Upper lobe of right lung (tissue), 1 donor: ENCODE measurements at regions not wholly inside any gene's neighbourhood (a gene's known extent, or its start where the extent isn't known, plus 50 kb on each side); places are given as distances from the start of the nearest gene placed in this dataset.
A peak's percentile ranks its signal among the peaks of the same experiment; 100 is the strongest.
"Not testable (repeated sequence)": the region's sequence is repeated elsewhere in the genome, so short reads cannot be mapped to it uniquely, and the experiment has no call there.

ENCODE experiments used
- ATAC-seq: fragments of 200-7000 bp; cut with Tn5 transposase; one replicate; pipeline ENCODE4 v1.9.1; 2020; ENCODE audit warnings: mild to moderate bottlenecking, moderate library complexity
- DNase-seq: peaks from one replicate; pipeline ENCODE4 v3.0.0-alpha.2; 2020
- H3K27ac ChIP-seq: fragments of 200-600 bp; one replicate; pipeline ENCODE4 v1.8.0; 2022
- H3K27me3 ChIP-seq: fragments of 200-600 bp; one replicate; pipeline ENCODE4 v1.8.0; 2022; ENCODE audit warnings: mild to moderate bottlenecking
- H3K36me3 ChIP-seq: fragments of 200-600 bp; one replicate; pipeline ENCODE4 v1.8.0; 2022
- H3K4me1 ChIP-seq: fragments of 200-600 bp; one replicate; pipeline ENCODE4 v1.8.0; 2022
- H3K4me3 ChIP-seq: fragments of 200-600 bp; one replicate; pipeline ENCODE4 v1.8.0; 2022; ENCODE audit warnings: mild to moderate bottlenecking
- H3K9me3 ChIP-seq: fragments of 200-600 bp; one replicate; pipeline ENCODE4 v1.8.0; 2022
- intact Hi-C: fragments of 100-400 bp; cut with DNase I; formaldehyde crosslinking; loops from one replicate; pipeline ENCODE4 v1.11.0; 2022
- donor health status: DM: no; HTN: yes; CAD: no; lungs with severe emphysema.

- H3K4me3 ChIP-seq, intact Hi-C loops, H3K27ac ChIP-seq, H3K4me1 ChIP-seq, H3K27me3 ChIP-seq, H3K9me3 ChIP-seq, H3K36me3 ChIP-seq, DNase-seq, ATAC-seq: not testable (repeated sequence)
These were observed 1414.8 kb upstream of the PCDH10 start for GRCh38 chr4:131734321-131734720.

GRCh38 chr4:131734851-131735385 is 1414.2 kb upstream of the PCDH10 start:
- intact Hi-C loops, H3K36me3 ChIP-seq, H3K9me3 ChIP-seq, H3K4me1 ChIP-seq, ATAC-seq, H3K4me3 ChIP-seq, H3K27me3 ChIP-seq, H3K27ac ChIP-seq: not testable (repeated sequence)
- peak; percentile 79 for DNase-seq

GRCh38 chr4:131738991-131739390 is 1410.1 kb upstream of the PCDH10 start:
- H3K4me3 ChIP-seq, intact Hi-C loops, H3K27me3 ChIP-seq, H3K9me3 ChIP-seq, H3K36me3 ChIP-seq, H3K27ac ChIP-seq, ATAC-seq, DNase-seq, H3K4me1 ChIP-seq: not testable (repeated sequence)

GRCh38 chr4:131741836-131742235 is 1407.3 kb upstream of the PCDH10 start:
- intact Hi-C loops, H3K4me1 ChIP-seq, H3K27me3 ChIP-seq, ATAC-seq, H3K27ac ChIP-seq, H3K4me3 ChIP-seq, DNase-seq, H3K36me3 ChIP-seq, H3K9me3 ChIP-seq: not testable (repeated sequence)

DNA sequence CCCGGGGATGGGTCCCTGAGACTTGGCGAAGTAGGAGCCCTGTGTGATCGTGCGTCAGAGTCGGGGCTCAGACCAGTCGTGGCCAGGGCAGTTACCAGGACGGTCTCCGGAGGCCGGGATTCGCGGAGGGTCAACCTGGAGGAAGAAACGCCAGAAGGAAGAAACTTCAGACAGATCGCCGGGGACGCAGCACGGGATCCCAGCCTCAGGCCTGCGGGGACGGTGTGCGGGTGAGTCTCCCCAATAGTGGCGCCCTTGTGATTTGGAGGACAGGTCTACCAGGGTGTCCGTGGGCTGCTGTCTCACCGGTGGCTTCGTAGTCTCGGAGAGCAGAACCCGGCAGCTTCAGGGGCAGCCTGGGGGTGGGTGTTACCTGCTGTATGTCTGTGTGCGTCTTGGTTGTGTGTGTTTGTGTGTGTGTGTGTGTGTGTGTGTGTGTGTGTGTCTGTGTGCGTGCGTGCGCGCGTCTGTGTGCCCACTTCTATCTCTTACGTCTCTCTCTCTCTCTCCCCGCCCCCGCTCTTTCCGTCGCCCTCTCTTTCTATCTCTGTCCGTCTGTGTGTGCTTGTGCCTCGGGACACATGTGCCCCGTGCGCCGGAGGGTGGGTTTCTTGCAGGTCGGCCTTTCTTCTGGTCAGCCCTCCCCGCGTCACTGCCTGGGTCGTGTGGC is 1406.4 kb upstream of the PCDH10 start:
- intact Hi-C loops, H3K27me3 ChIP-seq, ATAC-seq, DNase-seq, H3K4me3 ChIP-seq, H3K27ac ChIP-seq, H3K4me1 ChIP-seq, H3K9me3 ChIP-seq, H3K36me3 ChIP-seq: not testable (repeated sequence)

- H3K27me3 ChIP-seq, H3K4me3 ChIP-seq, H3K9me3 ChIP-seq, DNase-seq, ATAC-seq, H3K36me3 ChIP-seq, intact Hi-C loops, H3K4me1 ChIP-seq, H3K27ac ChIP-seq: not testable (repeated sequence)
These were observed 1405.7 kb upstream of the PCDH10 start for GRCh38 chr4:131743348-131743747.

GRCh38 chr4:131747203-131747602 is 1401.9 kb upstream of the PCDH10 start:
- H3K4me3 ChIP-seq, H3K9me3 ChIP-seq, H3K27me3 ChIP-seq, DNase-seq, H3K4me1 ChIP-seq, H3K36me3 ChIP-seq, H3K27ac ChIP-seq, intact Hi-C loops, ATAC-seq: not testable (repeated sequence)

DNA sequence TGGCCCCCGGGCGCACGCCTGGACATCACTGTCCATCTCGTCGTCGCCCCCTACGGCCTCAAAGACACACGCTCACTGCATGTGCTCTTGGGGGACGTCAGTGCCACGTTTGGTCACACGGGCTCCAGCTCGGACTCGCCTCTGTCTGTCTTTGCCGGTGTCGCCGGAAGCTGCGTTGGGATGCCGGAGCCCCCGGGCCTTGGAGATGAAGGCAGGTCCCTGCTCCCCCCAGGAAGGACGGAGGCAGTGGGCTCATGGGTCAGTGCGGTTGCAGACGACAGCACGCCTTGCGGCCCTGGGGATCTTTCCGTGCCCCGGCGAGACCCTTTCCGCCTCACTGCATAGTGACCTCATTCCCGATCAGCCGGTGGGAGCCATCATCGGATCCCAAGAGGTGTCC is 1399.9 kb upstream of the PCDH10 start:
- intact Hi-C loops, ATAC-seq, H3K4me3 ChIP-seq, H3K27me3 ChIP-seq, H3K9me3 ChIP-seq, H3K36me3 ChIP-seq, H3K4me1 ChIP-seq, H3K27ac ChIP-seq: not testable (repeated sequence)
- peak; percentile 31 for DNase-seq

GRCh38 chr4:131750006-131750405 is 1399.1 kb upstream of the PCDH10 start:
- H3K9me3 ChIP-seq, H3K27me3 ChIP-seq, H3K27ac ChIP-seq, H3K4me1 ChIP-seq, ATAC-seq, H3K36me3 ChIP-seq, intact Hi-C loops, H3K4me3 ChIP-seq: not testable (repeated sequence)
- DNase-seq: peak; percentile 79

DNA sequence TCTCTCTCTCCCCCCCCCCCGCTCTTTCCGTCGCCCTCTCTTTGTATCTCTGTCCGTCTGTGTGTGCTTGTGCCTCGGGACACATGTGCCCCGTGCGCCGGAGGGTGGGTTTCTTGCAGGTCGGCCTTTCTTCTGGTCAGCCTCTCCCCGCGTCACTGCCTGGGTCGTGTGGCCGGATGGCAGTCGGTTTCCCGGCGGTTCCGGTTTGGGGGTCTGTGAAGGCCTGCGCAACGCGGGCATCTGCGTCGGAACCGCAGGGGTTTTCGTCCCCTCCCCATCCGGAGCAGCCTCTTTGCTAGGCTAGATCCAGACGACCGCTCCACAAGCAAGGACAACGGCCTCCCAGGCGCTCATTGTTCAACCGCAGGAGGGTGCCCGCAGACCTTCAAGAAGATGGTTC is 1398.6 kb upstream of the PCDH10 start:
- H3K27ac ChIP-seq, ATAC-seq, H3K27me3 ChIP-seq, intact Hi-C loops, H3K9me3 ChIP-seq, H3K4me3 ChIP-seq, H3K4me1 ChIP-seq, H3K36me3 ChIP-seq: not testable (repeated sequence)
- peak; percentile 87 for DNase-seq

DNA sequence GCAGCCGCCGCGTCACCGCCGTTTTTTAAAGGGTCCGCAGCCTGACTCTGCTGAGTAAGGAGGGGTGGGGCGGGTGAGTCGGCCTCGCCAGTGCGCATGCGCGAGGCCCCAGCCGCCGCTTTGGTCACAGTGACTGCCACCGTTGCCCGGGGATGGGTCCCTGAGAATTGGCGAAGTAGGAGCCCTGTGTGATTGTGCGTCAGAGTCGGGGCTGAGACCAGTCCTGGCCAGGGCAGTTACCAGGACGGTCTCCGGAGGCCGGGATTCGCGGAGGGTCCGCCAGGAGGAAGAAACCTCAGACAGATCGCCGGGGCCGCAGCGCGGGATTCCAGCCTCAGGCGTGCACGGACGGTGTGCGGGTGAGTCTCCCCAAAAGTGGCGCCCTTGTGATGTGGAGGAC is 1386.9 kb upstream of the PCDH10 start:
- ATAC-seq, H3K4me1 ChIP-seq, H3K27me3 ChIP-seq, DNase-seq, H3K36me3 ChIP-seq, H3K4me3 ChIP-seq, H3K27ac ChIP-seq, intact Hi-C loops, H3K9me3 ChIP-seq: not testable (repeated sequence)
